Heart right ventricle (tissue), 16 donors: ENCODE measurements at regions not wholly inside any gene's neighbourhood (a gene's known extent, or its start where the extent isn't known, plus 50 kb on each side); places are given as distances from the start of the nearest gene placed in this dataset.

Experiments used
- ATAC-seq, 8 donors: fragments of 200-7000 bp; cut with Tn5 transposase; one replicate each; pipeline ENCODE4 v1.9.1; 2020; ENCODE audit warnings: mild to moderate bottlenecking in 8 of 8, moderate library complexity in 8 of 8, moderate number of reproducible peaks in 1 of 8
- DNase-seq, 2 donors: peaks; one replicate each; pipeline ENCODE4 v3.0.0-alpha.2; 2020
- H3K27ac ChIP-seq, 10 donors: fragments of 200-600 bp; sonication (generic) in 2 of 10; one replicate each; pipeline versions ENCODE4 v1.5.0 to v1.8.0; 2020 to 2022; ENCODE audit warnings: mild to moderate bottlenecking in 3 of 10
- H3K27me3 ChIP-seq, 7 donors: fragments of 200-600 bp; one replicate each; pipeline ENCODE4 v1.8.0; 2021 to 2022; ENCODE audit warnings: mild to moderate bottlenecking in 2 of 7
- H3K36me3 ChIP-seq, 9 donors: fragments of 200-600 bp; sonication (generic) in 1 of 9; one replicate each; pipeline versions ENCODE4 v1.5.0 to v1.8.0; 2020 to 2022; ENCODE audit warnings: mild to moderate bottlenecking in 2 of 9
- H3K4me1 ChIP-seq, 9 donors: fragments of 200-600 bp; sonication (generic) in 1 of 9; one replicate each; pipeline versions ENCODE4 v1.5.0 to v1.8.0; 2020 to 2022; ENCODE audit warnings: mild to moderate bottlenecking in 4 of 9
- H3K4me3 ChIP-seq, 10 donors: fragments of 200-600 bp; sonication (generic) in 2 of 10; one replicate each; pipeline versions ENCODE4 v1.5.0 to v1.8.0; 2020 to 2022; ENCODE audit warnings: mild to moderate bottlenecking in 7 of 10, moderate library complexity in 2 of 10
- H3K9me3 ChIP-seq, 11 donors: fragments of 200-600 bp in 10 of 11; sonication (generic) in 2 of 11; one replicate each; pipeline versions ENCODE4 v1.5.0 to v1.8.0; 2013 to 2022; ENCODE audit warnings: mild to moderate bottlenecking in 2 of 11, control low read depth in 1 of 11, moderate library complexity in 1 of 11
- WGBS, 2 donors: extraction: QIAGEN DNeasy Blood & Tissue Kit; methylation state at CpG; one replicate each; pipeline ENCODE4 v1.1.7; 2013; ENCODE audit warnings: inconsistent platforms in 1 of 2; 5-methylcytosine and 5-hydroxymethylcytosine counted together
- intact Hi-C, 10 donors: fragments of 100-400 bp; cut with DNase I; formaldehyde crosslinking; loops; one replicate each; pipeline versions ENCODE4 v1.11.1 to v1.14.2; 2022
- TF ChIP-seq, protein P1 (sequence below), 9 donors: fragments of 200-600 bp; sonication (generic) in 2 of 9; IDR thresholded peaks; one replicate each; pipeline versions ENCODE4 v1.5.0 to v1.8.0; 2021 to 2022; ENCODE audit warnings: antibody characterized with exemption in 9 of 9, mild to moderate bottlenecking in 5 of 9, moderate library complexity in 1 of 9
- donor health status: Arrhythmogenic right ventricular cardiomyopathy.
- donor health status: ischemic (EF 13 %, LVEDD 7.1; RV severe dilation, severe dysfunction).
- donor health status: healthy with polysubstance abuse.
- donor health status: DM: no; HTN: yes; CAD: no.
- donor health status: DM: no; HTN: no; CAD: no.
- donor health status: ischemic (EF 25% LVEDD 6.9; RV normal size, moderate dysfunction).
- donor health status: ischemic (EF 25% LVEDD 5.7; RV mildly dilated, moderate dysfunction).
- donor health status: healthy.
- donor health status: DM: yes; HTN: yes; CAD: no.
- donor health status: Ischemic cardiomyopathy.
- donor health status: ischemic (EF 35%, LVEDD 5.7; RV mildly dilated, moderate dysfunction).
- donor health status: nonischemic (EF 11% LVEDD 7.7; RV severe dilation, severe dysfunction).
- donor health status: DM: yes; HTN: yes; CAD: no.
- donor health status: PGD.
- donor health status: ischemic (EF 29% LVEDD 5.4; RV normal size, mild dysfunction).
- donor health status: nonischemic (EF 23%, LVEDD 6.1; RV moderate dilation, normal function).

DNA sequence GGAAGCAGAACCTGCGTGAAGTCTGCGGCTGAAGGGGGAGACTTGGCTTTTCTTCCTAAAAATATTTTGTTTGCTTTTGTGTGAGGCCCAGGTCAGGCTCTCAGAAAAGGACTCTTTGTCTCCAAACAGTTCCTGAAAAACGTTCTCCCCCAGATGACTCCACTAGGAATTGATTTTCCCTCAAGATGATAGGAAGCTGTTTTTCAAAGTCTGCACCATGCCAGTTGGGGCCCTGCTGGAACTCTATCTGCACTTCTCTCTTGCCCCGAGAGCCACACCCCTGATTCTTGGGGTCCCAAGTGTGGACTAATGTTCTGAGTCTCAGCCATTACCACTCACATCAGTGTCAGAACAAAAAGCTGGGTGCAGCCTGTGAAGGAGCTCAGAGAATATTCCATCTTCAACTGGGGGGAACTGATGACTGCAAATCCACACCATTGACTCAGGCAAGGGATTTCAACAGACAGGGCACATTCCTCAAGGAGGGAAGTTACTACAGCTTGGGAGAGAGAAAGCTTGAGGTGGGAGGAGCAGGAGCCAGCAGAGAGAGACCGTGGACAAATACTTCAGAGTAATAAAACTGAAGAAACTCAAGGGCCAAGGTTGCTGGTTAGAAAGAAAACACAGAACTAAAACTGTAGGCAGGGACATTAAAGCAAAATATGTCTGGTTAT lies 768.3 kb downstream of the RNF144A start:
- Histone ChIP-seq H3K9me3 (no peaks in the 10 kb centered on the region), H3K4me3 (no peak overlapping the region), H3K27me3 (peaks cover 0 to 4% (median 0%) of the 10 kb centered on the region in 7 donors), H3K36me3 (no peaks in the 10 kb centered on the region), H3K27ac (no peak overlapping the region), H3K4me1 (no peaks in the 10 kb centered on the region)
- ATAC-seq (no peak), DNase-seq (no peak)
- TF ChIP-seq, protein P1, sequence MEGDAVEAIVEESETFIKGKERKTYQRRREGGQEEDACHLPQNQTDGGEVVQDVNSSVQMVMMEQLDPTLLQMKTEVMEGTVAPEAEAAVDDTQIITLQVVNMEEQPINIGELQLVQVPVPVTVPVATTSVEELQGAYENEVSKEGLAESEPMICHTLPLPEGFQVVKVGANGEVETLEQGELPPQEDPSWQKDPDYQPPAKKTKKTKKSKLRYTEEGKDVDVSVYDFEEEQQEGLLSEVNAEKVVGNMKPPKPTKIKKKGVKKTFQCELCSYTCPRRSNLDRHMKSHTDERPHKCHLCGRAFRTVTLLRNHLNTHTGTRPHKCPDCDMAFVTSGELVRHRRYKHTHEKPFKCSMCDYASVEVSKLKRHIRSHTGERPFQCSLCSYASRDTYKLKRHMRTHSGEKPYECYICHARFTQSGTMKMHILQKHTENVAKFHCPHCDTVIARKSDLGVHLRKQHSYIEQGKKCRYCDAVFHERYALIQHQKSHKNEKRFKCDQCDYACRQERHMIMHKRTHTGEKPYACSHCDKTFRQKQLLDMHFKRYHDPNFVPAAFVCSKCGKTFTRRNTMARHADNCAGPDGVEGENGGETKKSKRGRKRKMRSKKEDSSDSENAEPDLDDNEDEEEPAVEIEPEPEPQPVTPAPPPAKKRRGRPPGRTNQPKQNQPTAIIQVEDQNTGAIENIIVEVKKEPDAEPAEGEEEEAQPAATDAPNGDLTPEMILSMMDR (IDR thresholded peaks at IDR 0.05): no peak
- 77% methylated on average over 5 of the region's 5 CpGs for WGBS, 2 donors
- intact Hi-C loops: no loop called here

DNA sequence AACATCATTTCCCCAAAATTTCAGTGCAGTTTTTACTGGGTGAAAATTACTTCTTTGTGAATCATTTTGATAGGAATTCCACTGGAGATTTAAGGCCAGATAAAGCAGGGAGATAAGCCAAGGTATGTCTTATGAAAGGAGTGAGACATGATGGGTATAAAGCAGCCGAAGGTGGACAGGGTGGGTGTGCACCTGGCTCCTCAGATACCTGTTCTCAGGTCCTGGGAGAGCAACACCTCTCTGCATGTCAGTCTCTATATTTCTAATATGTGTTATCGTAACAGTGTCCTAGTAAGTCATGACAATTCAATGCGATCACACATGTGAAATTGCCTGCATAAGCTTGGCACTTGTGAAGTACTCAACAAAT lies 768.8 kb downstream of the RNF144A start:
- TF ChIP-seq, protein P1 (IDR thresholded peaks at IDR 0.05): no peak
- no peak for DNase-seq
- no peak for ATAC-seq
- Histone ChIP-seq H3K4me3 (no peak overlapping the region), H3K4me1 (no peaks in the 10 kb centered on the region), H3K27me3 (peaks cover 0 to 4% (median 0%) of the 10 kb centered on the region in 7 donors), H3K27ac (no peak overlapping the region), H3K9me3 (no peaks in the 10 kb centered on the region), H3K36me3 (no peaks in the 10 kb centered on the region)
- intact Hi-C loops: no loop called here
- 92 to 97% methylated on average over 3 of the region's 3 CpGs for WGBS, 2 donors

DNA sequence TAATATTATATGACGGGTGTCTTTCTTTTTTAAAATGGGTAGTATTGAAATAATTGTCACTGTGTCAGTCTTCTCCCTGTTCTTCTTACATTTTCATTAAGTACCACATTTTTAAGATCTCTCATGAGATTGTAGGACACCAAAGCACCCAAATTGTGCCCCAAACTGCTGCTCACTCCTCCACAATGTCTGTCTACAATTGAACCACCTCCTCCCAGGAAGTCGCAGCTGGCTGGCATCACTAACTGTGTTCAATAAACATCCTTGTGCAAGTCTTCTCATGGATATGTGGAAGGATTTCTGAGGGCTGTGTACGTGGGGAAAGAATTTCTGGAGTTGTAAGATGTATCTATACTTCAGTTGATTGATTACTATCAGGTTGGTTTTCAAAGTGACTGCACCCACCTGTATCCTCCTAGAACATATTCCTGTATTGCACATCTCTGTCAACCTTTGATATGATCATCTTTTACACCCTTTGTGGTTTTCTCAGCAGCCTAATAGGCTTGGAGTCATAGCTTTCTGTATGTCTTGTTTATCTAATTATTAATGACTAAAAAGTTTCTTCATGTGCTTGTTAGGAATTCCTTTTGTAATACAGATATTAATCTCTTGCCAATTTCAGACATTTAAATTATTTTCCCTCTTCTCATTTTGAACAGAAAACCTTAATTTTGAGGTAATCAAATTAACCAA lies 774.9 kb downstream of the RNF144A start:
- Histone ChIP-seq H3K4me1 (no peaks in the 10 kb centered on the region), H3K27me3 (peaks cover 0 to 6% (median 0%) of the 10 kb centered on the region in 7 donors), H3K27ac (no peak overlapping the region), H3K9me3 (no peaks in the 10 kb centered on the region), H3K36me3 (no peaks in the 10 kb centered on the region), H3K4me3 (no peak overlapping the region)
- ATAC-seq (no peak), DNase-seq (no peak)
- intact Hi-C loops: no loop called here
- TF ChIP-seq, protein P1 (IDR thresholded peaks at IDR 0.05): no peak
- 82 to 93% methylated on average over 3 of the region's 3 CpGs for WGBS, 2 donors

DNA sequence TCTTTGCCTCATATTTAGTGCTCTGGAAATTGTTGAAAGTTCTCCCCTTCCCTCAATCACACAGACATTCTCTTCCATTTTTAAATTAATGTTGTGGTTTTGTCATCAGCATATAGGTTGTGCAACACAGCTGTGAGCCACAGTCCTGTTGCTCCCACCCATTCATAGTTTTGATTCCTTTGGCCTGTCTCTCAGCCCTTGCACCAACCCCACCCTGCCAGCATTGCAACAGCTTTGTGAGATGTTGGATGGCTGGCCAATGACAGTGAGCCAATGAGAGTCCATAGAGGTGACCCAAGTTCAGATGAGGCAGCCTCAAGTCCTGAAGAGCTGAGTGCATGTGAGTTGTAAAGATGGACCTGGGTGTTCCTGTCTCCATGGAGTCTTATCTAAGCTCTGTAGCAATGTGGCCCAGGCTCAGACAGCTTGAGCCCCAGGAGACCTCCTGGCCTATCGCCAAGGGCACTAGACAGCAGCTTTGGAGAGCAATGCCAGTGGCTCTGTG lies 775.5 kb downstream of the RNF144A start:
- intact Hi-C loops: no loop called here
- TF ChIP-seq, protein P1 (IDR thresholded peaks at IDR 0.05): no peak
- H3K27me3 ChIP-seq: peaks cover 0 to 6% (median 0%) of the 10 kb centered on the region in 7 donors
- H3K9me3 ChIP-seq: no peaks in the 10 kb centered on the region
- DNase-seq (peak in 1 of 2 donors; percentile 15), ATAC-seq (peak in 2 of 8 donors; percentile 22 to 89)
- no peaks in the 10 kb centered on the region for H3K36me3 ChIP-seq
- 88 to 90% methylated on average over 1 of the region's 1 CpG for WGBS, 2 donors
- H3K4me3 ChIP-seq: no peak overlapping the region
- H3K27ac ChIP-seq: no peak overlapping the region
- H3K4me1 ChIP-seq: no peaks in the 10 kb centered on the region
